AG09309 (cell line): ENCODE measurements at regions not wholly inside any gene's neighbourhood (a gene's known extent, or its start where the extent isn't known, plus 50 kb on each side); places are given as distances from the start of the nearest gene placed in this dataset.

Experiments used
- DNase-seq: peaks from one replicate; pipeline ENCODE4 v3.0.0-alpha.2; 2010; ENCODE audit warnings: low read depth
- H3K4me3 ChIP-seq: 2 replicates; pipeline ENCODE4 v1.5.1; 2011; ENCODE audit warnings: mild to moderate bottlenecking, low read depth, low read length, moderate library complexity; ENCODE audit not compliant: control insufficient read depth
- TF ChIP-seq, protein P1 (sequence below): IDR thresholded peaks from 2 replicates; pipeline ENCODE4 v1.5.1; 2011; ENCODE audit warnings: mild to moderate bottlenecking, low read depth, low read length, inconsistent platforms; ENCODE audit not compliant: insufficient read depth, control insufficient read depth; ENCODE audit errors: missing control alignments

DNA sequence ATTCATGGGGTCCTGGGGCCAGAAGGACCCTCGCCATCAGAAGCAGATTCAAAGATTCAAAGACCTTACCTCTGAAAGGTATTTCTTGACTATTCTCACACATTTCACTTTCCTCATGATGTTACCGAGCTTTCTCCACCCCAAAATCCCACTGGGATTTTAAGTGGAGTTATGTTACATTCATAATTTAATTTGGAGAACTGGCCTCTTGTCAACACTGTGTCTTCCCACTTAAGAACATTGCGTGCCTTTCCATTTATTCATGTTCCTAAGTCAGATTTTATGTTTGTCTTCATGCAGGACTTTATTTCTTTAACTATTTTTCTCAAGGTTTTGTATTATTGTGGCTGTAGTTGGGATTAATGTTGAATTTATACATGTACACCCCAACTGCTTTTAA lies 123.5 kb upstream of the BMPER start:
- no peak for DNase-seq
- TF ChIP-seq, protein P1, sequence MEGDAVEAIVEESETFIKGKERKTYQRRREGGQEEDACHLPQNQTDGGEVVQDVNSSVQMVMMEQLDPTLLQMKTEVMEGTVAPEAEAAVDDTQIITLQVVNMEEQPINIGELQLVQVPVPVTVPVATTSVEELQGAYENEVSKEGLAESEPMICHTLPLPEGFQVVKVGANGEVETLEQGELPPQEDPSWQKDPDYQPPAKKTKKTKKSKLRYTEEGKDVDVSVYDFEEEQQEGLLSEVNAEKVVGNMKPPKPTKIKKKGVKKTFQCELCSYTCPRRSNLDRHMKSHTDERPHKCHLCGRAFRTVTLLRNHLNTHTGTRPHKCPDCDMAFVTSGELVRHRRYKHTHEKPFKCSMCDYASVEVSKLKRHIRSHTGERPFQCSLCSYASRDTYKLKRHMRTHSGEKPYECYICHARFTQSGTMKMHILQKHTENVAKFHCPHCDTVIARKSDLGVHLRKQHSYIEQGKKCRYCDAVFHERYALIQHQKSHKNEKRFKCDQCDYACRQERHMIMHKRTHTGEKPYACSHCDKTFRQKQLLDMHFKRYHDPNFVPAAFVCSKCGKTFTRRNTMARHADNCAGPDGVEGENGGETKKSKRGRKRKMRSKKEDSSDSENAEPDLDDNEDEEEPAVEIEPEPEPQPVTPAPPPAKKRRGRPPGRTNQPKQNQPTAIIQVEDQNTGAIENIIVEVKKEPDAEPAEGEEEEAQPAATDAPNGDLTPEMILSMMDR, result no peak
- no peak overlapping the region for H3K4me3 ChIP-seq

DNA sequence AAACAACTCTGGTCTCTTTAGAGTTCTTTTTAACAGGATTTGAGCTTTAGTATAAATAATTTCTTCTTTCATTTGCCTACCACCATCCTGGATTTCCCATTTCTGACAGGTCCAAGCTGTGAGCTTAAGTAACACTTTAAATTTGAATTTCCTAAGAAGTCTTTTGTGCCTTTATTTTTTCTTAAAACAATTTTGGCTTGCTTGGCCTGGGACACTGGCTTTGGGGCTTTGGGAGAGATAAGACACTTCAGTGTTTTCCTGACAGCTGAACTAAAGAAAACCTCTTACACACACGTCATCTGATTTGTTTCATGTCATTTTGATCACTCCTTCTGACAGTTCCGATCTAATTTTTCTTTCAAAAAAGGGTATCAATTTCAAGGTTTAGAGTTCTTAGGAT lies 121.3 kb upstream of the BMPER start:
- TF ChIP-seq, protein P1, result no peak
- DNase-seq, result no peak
- no peak overlapping the region for H3K4me3 ChIP-seq

DNA sequence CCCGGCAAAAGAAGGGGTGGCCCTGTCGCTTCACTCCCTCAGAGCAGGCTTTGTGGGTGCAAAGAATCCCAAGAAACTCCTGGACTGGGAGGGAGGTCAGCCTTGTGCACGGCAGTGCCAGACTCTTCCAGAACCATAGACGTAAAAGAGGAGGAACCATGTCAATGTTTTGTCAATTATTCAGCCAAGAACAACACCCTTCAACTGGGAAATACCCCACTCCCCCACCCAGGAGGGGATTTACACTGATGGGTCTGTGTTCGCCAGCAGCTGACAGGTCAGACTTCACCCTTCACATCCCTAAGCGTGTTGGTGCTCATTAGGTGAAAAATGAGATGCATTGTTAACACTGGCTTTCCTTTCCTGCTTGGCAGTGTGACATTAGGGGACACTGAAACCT lies 116.8 kb upstream of the BMPER start:
- no peak for DNase-seq
- TF ChIP-seq, protein P1, result no peak
- H3K4me3 ChIP-seq, result no peak overlapping the region

DNA sequence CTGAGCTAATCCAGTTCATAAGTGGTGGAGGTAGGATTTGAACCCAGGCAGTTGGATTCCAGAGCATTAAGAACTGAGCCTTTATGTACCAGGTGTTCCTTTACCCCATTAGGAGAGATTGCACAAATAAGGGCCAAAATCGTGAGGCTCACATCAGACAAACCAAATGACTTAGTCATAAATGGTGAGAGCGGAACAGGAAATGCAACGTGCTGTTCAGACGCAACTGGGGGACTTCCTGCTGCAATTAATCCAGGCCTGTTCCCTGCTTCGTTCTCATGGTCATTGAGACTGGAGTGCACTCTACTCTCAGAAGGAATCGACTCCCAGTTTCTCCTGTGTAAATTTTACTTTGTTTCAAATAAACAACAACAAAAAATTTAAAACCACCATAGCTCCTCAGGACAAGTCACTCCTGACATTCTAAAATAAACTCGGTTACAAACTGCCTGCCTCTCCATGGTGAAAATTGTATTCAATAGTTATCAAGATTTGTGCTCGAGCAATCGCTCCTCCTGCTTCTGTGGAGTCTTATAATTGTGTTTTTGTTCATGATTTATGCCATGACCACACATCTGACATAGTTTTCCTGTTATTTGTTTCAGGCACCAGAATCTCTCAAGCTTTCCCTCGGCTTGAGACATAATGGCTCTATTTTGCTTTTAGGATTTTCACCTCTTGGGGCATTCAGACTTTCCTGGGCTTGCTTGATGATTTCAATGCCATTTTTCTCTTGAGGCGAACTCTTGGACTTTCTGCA lies 115.3 kb upstream of the BMPER start:
- no peak for DNase-seq
- TF ChIP-seq, protein P1, result no peak
- H3K4me3 ChIP-seq, result no peak overlapping the region

DNA sequence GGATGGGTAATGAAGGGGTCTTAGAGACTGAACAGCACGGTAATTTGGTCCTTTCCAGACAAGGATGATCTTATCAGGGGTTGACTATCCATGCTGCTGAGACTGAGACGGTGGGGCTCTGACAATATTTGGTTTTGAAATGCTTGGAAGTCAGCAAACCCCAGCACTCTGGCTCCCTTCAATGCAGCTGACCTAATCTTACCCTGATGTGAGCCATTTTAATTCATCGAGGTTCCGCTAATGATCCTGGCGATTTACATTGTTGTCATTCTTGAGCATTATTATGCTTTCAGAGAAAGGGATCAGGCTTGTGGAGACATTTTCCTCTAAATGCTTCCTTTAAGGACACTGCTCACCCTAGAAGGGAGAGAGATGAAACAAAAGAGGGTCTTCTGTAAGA lies 114.6 kb upstream of the BMPER start:
- no peak for DNase-seq
- H3K4me3 ChIP-seq, result no peak overlapping the region
- TF ChIP-seq, protein P1, result no peak

DNA sequence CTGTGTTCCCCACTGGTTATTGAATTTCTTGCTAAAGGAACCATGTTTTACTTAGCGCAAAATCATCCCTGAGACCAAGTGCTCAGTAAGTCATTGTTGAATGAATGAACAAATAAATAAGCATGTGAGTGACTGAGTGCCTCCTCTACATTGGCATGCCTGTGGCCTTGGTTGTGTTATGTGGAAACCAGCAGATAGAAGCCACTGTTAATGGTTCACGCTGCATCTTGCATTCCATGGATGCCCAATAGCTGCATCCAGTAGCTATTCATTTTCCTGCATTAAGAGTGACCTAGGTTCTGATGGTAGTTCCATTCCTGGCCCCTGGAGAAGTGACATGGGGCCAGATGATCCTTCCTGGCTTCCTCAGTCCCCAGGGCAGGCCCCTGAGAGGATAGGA lies 113.3 kb upstream of the BMPER start:
- DNase-seq, result no peak
- TF ChIP-seq, protein P1, result no peak
- no peak overlapping the region for H3K4me3 ChIP-seq

DNA sequence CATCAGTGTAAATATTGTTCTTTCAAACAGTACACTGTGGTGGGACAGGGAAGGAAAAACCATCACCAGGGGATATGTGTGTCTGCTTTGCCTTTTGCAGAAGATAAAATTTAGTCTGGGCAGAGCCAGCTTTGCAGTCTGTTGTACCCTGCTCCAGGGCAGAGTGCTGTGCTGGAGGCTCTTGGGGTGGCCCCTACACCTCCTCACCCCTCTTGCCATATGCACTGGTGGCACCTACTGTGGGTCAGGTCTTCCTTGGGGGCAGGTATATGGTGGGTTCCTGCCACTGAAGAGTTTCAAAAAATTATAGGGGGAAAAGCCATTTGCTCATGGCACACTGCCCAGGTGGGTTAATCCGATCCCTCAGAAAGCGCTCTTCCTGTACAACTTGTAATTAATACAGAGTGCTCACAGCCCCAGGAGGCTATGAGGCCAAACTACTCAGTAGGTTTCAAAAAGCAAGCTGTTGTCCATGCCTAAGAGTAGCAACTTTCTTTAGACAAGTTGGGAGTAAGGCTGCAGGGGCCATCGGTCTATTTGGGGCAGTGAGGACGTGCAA lies 112.7 kb upstream of the BMPER start:
- TF ChIP-seq, protein P1, result no peak
- H3K4me3 ChIP-seq, result no peak overlapping the region
- DNase-seq, result no peak
